ENCODE measurements at regions not wholly inside any gene's neighbourhood (a gene's known extent, or its start where the extent isn't known, plus 50 kb on each side); places are given as distances from the start of the nearest gene placed in this dataset.

GRCh38 chr13:85166891-85167290 is 632.3 kb downstream of the SLITRK6 start:
- TF ChIP-seq, protein P1, sequence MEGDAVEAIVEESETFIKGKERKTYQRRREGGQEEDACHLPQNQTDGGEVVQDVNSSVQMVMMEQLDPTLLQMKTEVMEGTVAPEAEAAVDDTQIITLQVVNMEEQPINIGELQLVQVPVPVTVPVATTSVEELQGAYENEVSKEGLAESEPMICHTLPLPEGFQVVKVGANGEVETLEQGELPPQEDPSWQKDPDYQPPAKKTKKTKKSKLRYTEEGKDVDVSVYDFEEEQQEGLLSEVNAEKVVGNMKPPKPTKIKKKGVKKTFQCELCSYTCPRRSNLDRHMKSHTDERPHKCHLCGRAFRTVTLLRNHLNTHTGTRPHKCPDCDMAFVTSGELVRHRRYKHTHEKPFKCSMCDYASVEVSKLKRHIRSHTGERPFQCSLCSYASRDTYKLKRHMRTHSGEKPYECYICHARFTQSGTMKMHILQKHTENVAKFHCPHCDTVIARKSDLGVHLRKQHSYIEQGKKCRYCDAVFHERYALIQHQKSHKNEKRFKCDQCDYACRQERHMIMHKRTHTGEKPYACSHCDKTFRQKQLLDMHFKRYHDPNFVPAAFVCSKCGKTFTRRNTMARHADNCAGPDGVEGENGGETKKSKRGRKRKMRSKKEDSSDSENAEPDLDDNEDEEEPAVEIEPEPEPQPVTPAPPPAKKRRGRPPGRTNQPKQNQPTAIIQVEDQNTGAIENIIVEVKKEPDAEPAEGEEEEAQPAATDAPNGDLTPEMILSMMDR (IDR thresholded peaks at IDR 0.05): no peak
- TF ChIP-seq EZH2 (IDR thresholded peaks at IDR 0.05; ENCODE audit: borderline replicate concordance, insufficient read depth, low read depth, low read length, poor library complexity, severe bottlenecking): no peak

Measured in B cell (primary cell).